Adrenal gland (tissue), 9 donors: ENCODE measurements at regions not wholly inside any gene's neighbourhood (a gene's known extent, or its start where the extent isn't known, plus 50 kb on each side); places are given as distances from the start of the nearest gene placed in this dataset.

Source experiments
- DNase-seq, 7 donors: peaks; one replicate each; pipeline ENCODE4 v3.0.0-alpha.2; 2019 to 2020
- H3K27ac ChIP-seq, 5 donors: fragments of 200-600 bp; sonication (generic) in 4 of 5; 1 replicate in 3 of 5; 2 replicates in 2 of 5; pipeline versions ENCODE4 v1.5.1 to v1.8.0; 2016 to 2020; ENCODE audit warnings: mild to moderate bottlenecking in 1 of 5
- H3K27me3 ChIP-seq: fragments of 200-600 bp; 2 replicates; pipeline ENCODE4 v1.8.0; 2021
- H3K36me3 ChIP-seq, 2 donors: fragments of 200-600 bp; replicated peaks in 1 of 2; 1 replicate in 1 of 2; 2 replicates in 1 of 2; pipeline versions ENCODE4 v1.5.1 to v1.8.0; 2018 to 2022
- H3K4me1 ChIP-seq, 2 donors: fragments of 200-600 bp; replicated peaks in 1 of 2; 1 replicate in 1 of 2; 2 replicates in 1 of 2; pipeline versions ENCODE4 v1.5.1 to v1.8.0; 2018 to 2021
- H3K4me3 ChIP-seq, 4 donors: fragments of 200-600 bp; sonication (generic) in 3 of 4; one replicate each; pipeline ENCODE4 v1.5.1; 2016 to 2018
- H3K9me3 ChIP-seq, 3 donors: fragments of 200-600 bp; sonication (generic) in 1 of 3; replicated peaks in 1 of 3; 1 replicate in 2 of 3; 2 replicates in 1 of 3; pipeline versions ENCODE4 v1.5.1 to v1.8.0; 2016 to 2021
- POLR2A ChIP-seq, 2 donors: fragments of 450-650 bp; IDR thresholded peaks; one replicate each; pipeline ENCODE4 v1.6.1; 2017; ENCODE audit warnings: antibody characterized with exemption in 2 of 2, mild to moderate bottlenecking in 2 of 2, moderate library complexity in 1 of 2
- WGBS, 4 donors: extraction: QIAGEN DNeasy Blood & Tissue Kit in 2 of 4; methylation state at CpG; one replicate each; pipeline versions ENCODE4 v1.1.5 to v1.1.7; 2013 to 2017; 5-methylcytosine and 5-hydroxymethylcytosine counted together
- intact Hi-C, 2 donors: fragments of 100-400 bp; cut with DNase I; formaldehyde crosslinking; loops; one replicate each; pipeline versions ENCODE4 v1.14.1 to v1.15.0; 2022 to 2023
- TF ChIP-seq, protein P1 (sequence below), 6 experiments: fragments of 450-650 bp in 4 of 6; fragments of 200-600 bp in 2 of 6; sonication (generic) in 1 of 6; IDR thresholded peaks; 1 replicate in 5 of 6; 2 replicates in 1 of 6; pipeline versions ENCODE4 v1.5.1 to v1.8.0; 2016 to 2021; ENCODE audit warnings: antibody characterized with exemption in 6 of 6, mild to moderate bottlenecking in 2 of 6, moderate library complexity in 1 of 6
- donor health status: healthy with polysubstance abuse.
- donor health status: Bipolar disorder and iron deficiency.
- donor health status: DM: yes; HTN: yes; CAD: no.
- donor health status: DM: no; HTN: no; CAD: no.
- donor health status: DM: no; HTN: no; CAD: no.

DNA sequence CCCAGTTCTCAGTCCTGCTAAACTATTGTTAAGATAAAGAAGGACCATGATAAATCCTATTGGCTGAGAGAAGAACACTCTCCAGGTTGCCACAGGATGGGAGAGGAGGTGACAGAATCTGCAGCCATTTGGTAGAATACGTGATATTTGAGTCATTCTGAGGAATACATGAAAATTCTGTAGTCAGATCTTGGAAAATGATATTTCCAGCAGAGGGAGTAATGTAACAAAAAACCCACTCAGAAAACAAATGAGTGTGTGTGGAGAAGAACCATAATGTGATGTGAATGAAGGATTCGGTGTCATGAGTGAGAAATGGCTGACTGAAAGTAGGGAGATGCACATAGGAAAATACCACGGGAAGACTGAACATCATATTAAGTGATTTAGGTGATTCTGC, 128.5 kb upstream of the PFKP start:
- Histone ChIP-seq H3K36me3 (no peaks in the 10 kb centered on the region), H3K9me3 (no peaks in the 10 kb centered on the region), H3K4me1 (no peaks in the 10 kb centered on the region), H3K4me3 (no peak overlapping the region), H3K27me3 (no peaks in the 10 kb centered on the region), H3K27ac (no peak overlapping the region)
- WGBS, 4 donors = 61 to 71% (median 66%) methylated on average over 3 of the region's 3 CpGs
- DNase-seq = no peak
- TF ChIP-seq, protein P1, sequence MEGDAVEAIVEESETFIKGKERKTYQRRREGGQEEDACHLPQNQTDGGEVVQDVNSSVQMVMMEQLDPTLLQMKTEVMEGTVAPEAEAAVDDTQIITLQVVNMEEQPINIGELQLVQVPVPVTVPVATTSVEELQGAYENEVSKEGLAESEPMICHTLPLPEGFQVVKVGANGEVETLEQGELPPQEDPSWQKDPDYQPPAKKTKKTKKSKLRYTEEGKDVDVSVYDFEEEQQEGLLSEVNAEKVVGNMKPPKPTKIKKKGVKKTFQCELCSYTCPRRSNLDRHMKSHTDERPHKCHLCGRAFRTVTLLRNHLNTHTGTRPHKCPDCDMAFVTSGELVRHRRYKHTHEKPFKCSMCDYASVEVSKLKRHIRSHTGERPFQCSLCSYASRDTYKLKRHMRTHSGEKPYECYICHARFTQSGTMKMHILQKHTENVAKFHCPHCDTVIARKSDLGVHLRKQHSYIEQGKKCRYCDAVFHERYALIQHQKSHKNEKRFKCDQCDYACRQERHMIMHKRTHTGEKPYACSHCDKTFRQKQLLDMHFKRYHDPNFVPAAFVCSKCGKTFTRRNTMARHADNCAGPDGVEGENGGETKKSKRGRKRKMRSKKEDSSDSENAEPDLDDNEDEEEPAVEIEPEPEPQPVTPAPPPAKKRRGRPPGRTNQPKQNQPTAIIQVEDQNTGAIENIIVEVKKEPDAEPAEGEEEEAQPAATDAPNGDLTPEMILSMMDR (IDR thresholded peaks at IDR 0.05) = no peak
- TF ChIP-seq POLR2A (IDR thresholded peaks at IDR 0.05) = no peak
- intact Hi-C loops = loop anchor here in 1 of 2 donors (10.0 kb wide), 2 partner anchors 106 to 236 kb away; partner anchors contain the start of gene PITRM1

DNA sequence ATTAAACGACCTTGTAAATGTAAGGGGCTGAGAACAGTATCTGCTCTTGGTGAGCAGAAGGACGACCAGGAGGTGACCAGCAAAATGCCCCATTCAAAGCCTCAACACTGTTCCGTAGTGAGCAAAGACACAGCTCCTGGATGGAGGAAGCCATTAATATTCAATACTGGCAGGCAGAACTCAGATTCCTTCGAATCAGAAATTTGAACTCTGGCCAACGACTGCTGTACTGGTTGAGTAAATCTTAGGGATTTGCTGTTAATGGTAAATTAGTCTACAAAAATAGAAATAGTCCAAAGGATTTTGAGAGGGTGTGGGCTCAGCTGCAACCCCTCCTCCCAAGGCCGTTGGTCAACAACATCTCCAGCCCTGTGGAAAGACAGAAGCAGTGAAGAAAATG, 130.5 kb upstream of the PFKP start:
- Histone ChIP-seq H3K4me3 (no peak overlapping the region), H3K27ac (no peak overlapping the region), H3K36me3 (no peaks in the 10 kb centered on the region), H3K4me1 (no peaks in the 10 kb centered on the region), H3K9me3 (no peaks in the 10 kb centered on the region), H3K27me3 (no peaks in the 10 kb centered on the region)
- TF ChIP-seq, protein P1 (IDR thresholded peaks at IDR 0.05) = no peak
- TF ChIP-seq POLR2A (IDR thresholded peaks at IDR 0.05) = no peak
- WGBS, 4 donors = 25 to 33% (median 30%) methylated on average over 6 of the region's 6 CpGs
- intact Hi-C loops = loop anchor here in 1 of 2 donors (10.0 kb wide), 2 partner anchors 108 to 238 kb away; partner anchors contain the start of gene PITRM1
- no peak for DNase-seq

DNA sequence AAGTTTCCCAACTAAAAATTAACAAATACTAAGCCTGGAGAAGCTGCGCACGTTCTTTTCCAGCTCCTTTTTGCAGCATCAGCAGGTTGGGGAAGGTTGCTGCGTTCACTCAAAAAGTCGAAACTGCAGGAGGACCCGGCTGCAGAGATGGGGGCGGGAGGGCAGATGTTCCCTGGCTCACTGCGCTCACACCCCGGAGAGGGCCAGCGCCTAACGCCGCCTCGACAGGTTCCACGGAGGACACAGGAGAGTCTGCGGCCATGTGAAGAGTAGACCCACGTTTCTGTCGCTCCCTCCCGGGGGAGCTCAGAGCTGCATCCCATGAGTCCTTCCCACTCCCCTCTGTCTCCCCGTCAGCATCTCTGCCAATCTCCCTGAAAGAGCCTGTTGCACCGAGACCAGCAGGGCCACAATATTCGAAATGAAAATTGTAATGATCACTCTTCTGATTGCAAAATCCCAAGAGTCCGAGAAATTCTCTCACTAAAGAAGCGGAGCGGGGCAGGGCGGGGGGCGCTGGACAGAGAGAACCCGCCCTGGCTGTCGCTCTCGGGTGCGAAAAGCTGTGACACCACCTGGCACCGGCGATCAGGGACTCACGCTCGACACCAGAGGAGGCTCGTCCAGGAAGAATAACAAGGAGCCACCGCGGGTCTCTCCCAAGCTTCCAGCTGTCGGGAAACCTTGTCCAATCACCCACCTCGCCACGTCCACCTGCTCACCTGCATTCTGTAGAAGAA, 131.5 kb upstream of the PFKP start:
- 74 to 88% (median 79%) methylated on average over 32 to 39 of the region's 39 CpGs for WGBS, 4 donors
- DNase-seq = no peak
- Histone ChIP-seq H3K4me3 (no peak overlapping the region), H3K27ac (no peak overlapping the region), H3K27me3 (no peaks in the 10 kb centered on the region), H3K4me1 (no peaks in the 10 kb centered on the region), H3K36me3 (no peaks in the 10 kb centered on the region), H3K9me3 (no peaks in the 10 kb centered on the region)
- no peak for TF ChIP-seq POLR2A (IDR thresholded peaks at IDR 0.05)
- TF ChIP-seq, protein P1 (IDR thresholded peaks at IDR 0.05) = no peak
- intact Hi-C loops = loop anchor here in 1 of 2 donors (10.0 kb wide), 2 partner anchors 109 to 239 kb away; partner anchors contain the start of gene PITRM1

DNA sequence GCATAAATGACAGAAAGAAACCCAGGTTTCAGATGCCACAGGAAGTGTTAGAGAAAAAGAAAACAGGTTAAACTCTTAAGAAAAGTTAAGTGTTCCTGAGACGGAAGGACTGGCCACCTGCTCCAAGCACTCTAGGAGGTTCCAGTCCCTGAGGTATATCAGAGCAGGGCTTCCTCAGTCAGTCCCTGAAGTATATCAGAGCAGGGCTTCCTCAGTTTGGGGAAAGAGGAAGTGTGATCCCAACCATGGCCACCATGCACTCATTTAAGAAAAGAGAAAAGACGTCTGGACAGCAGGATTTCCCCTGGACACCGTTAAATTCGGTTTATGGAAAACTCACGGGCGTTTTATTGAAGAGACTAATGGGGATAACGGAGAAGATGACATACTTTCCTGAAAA, 133.4 kb upstream of the PFKP start:
- no peaks in the 10 kb centered on the region for H3K27me3 ChIP-seq

More for the DNA sequence above, 133.4 kb upstream of the PFKP start:
- no peaks in the 10 kb centered on the region for H3K9me3 ChIP-seq
- no peak overlapping the region for H3K27ac ChIP-seq
- TF ChIP-seq, protein P1 (IDR thresholded peaks at IDR 0.05) = no peak
- no peak for TF ChIP-seq POLR2A (IDR thresholded peaks at IDR 0.05)
- no peak for DNase-seq
- WGBS, 4 donors = 57 to 81% (median 73%) methylated on average over 7 of the region's 7 CpGs
- no peak overlapping the region for H3K4me3 ChIP-seq
- no peaks in the 10 kb centered on the region for H3K4me1 ChIP-seq
- intact Hi-C loops = loop anchor here in 1 of 2 donors (10.0 kb wide), 2 partner anchors 111 to 241 kb away; partner anchors contain the start of gene PITRM1
- H3K36me3 ChIP-seq = no peaks in the 10 kb centered on the region
